Body of pancreas (tissue), 4 donors: ENCODE measurements at regions not wholly inside any gene's neighbourhood (a gene's known extent, or its start where the extent isn't known, plus 50 kb on each side); places are given as distances from the start of the nearest gene placed in this dataset.

Source experiments
- ATAC-seq: fragments of 150-250 bp; one replicate; pipeline ENCODE4 v1.9.1; 2016
- DNase-seq, 4 donors: peaks; one replicate each; pipeline ENCODE4 v3.0.0-alpha.2; 2019
- H3K27ac ChIP-seq, 4 donors: fragments of 200-600 bp; sonication (generic); 1 replicate in 3 of 4; 2 replicates in 1 of 4; pipeline versions ENCODE4 v1.5.1 to v1.6.1; 2016 to 2019; ENCODE audit warnings: mild to moderate bottlenecking in 1 of 4, mixed read lengths in 1 of 4, moderate library complexity in 1 of 4
- H3K27me3 ChIP-seq, 2 donors: fragments of 200-600 bp; sonication (generic); one replicate each; pipeline ENCODE4 v1.6.0; 2016; ENCODE audit warnings: mild to moderate bottlenecking in 1 of 2
- H3K36me3 ChIP-seq, 2 donors: fragments of 200-600 bp; sonication (generic); replicated peaks in 1 of 2; 2 replicates each; pipeline ENCODE4 v1.5.1; 2016; ENCODE audit warnings: low read depth in 2 of 2; ENCODE audit not compliant: insufficient read depth in 1 of 2
- H3K4me1 ChIP-seq: fragments of 200-600 bp; sonication (generic); one replicate; pipeline ENCODE4 v1.6.0; 2016
- H3K4me3 ChIP-seq, 2 donors: fragments of 200-600 bp; sonication (generic); 1 replicate in 1 of 2; 2 replicates in 1 of 2; pipeline ENCODE4 v1.5.1; 2016 to 2019
- H3K9me3 ChIP-seq, 3 donors: fragments of 200-600 bp; sonication (generic); 1 replicate in 2 of 3; 2 replicates in 1 of 3; pipeline ENCODE4 v1.5.1; 2016
- CTCF ChIP-seq, 7 experiments: fragments of 450-650 bp in 4 of 7; fragments of 200-600 bp in 3 of 7; sonication (generic) in 3 of 7; IDR thresholded peaks; one replicate each; pipeline ENCODE4 v1.5.1; 2016 to 2019; ENCODE audit warnings: antibody characterized with exemption in 7 of 7
- POLR2A ChIP-seq, 3 donors: fragments of 450-650 bp; IDR thresholded peaks; one replicate each; pipeline ENCODE4 v1.6.1; 2016; ENCODE audit warnings: antibody characterized with exemption in 3 of 3, mild to moderate bottlenecking in 2 of 3
- WGBS, 2 donors: methylation state at CpG; one replicate each; pipeline ENCODE4 v1.1.5; 2017; 5-methylcytosine and 5-hydroxymethylcytosine counted together
- intact Hi-C: fragments of 100-400 bp; cut with DNase I; formaldehyde crosslinking; loops from one replicate; pipeline ENCODE4 v1.15.1; 2023

DNA sequence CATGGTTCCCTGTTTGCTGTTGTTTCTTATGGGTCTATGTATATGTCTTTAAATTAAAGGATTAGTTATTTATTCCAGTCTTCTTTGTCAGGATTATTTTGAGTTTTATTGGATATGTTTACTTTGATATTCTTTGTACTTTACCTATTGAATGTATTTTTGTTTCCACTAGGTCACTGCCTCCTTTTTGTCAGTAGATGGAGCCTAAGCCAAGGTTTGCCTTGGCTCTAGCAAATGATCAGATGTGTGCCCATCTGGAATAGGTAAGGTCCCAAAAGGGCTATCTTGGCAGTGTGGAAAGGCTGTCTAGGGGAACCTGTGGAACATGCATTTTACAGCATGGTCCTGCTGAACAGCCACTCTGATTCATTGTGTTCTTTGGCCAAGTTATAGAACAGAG lies 337.3 kb upstream of the GHITM start:
- no peak for ATAC-seq
- intact Hi-C loops: no loop called here
- DNase-seq: no peak
- Histone ChIP-seq H3K36me3 (no peaks in the 10 kb centered on the region), H3K4me1 (no peaks in the 10 kb centered on the region), H3K27me3 (no peaks in the 10 kb centered on the region), H3K9me3 (peaks cover 0 to 10% (median 0%) of the 10 kb centered on the region in 3 donors), H3K27ac (no peak overlapping the region), H3K4me3 (no peak overlapping the region)
- no peak for TF ChIP-seq CTCF (IDR thresholded peaks at IDR 0.05)
- TF ChIP-seq POLR2A (IDR thresholded peaks at IDR 0.05): no peak

DNA sequence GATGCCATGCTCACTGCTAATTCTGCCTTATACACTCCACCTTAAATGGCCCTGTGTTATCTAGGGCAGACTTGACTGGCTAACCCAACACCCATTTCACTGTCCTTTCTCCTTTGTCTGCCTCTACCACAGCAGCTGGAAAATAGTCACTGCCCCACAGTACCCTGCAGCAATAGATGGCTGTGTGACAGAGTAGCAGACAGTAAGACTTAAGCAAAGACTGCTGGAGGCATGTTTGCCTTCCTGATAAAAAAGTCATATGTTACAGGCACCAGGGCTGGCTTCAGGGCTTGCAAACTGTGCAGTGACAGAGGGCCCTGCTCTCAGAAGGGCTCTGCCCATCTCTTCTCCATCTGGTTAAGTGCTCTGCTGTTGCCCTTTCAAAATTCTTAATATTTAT lies 332.6 kb upstream of the GHITM start:
- no peaks in the 10 kb centered on the region for H3K4me1 ChIP-seq
- TF ChIP-seq POLR2A (IDR thresholded peaks at IDR 0.05): no peak
- no peak for TF ChIP-seq CTCF (IDR thresholded peaks at IDR 0.05)
- H3K36me3 ChIP-seq: no peaks in the 10 kb centered on the region
- intact Hi-C loops: no loop called here
- peaks cover 0 to 5% (median 0%) of the 10 kb centered on the region in 3 donors for H3K9me3 ChIP-seq
- H3K4me3 ChIP-seq: no peak overlapping the region
- H3K27ac ChIP-seq: no peak overlapping the region
- no peak for DNase-seq
- H3K27me3 ChIP-seq: no peaks in the 10 kb centered on the region
- ATAC-seq: no peak

DNA sequence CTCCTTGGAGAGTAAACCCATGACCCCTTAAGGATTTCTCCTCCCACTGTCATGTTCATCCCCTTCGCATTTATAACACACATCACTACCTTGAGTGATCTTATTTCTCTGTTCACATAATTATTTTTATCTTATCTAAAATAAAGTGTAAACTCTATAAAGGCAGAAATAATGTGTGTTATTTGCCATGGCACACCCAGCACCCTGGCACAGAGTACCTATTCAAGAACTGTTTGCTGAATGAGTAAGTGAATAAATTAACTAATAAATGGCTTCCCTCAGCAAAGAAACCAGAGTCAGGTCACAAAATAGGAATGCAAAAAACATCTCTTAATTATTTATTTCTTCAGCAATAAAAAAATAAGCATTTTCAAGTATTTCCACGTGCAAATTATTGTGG lies 330.3 kb upstream of the GHITM start:
- no peak overlapping the region for H3K4me3 ChIP-seq
- H3K27me3 ChIP-seq: no peaks in the 10 kb centered on the region
- no peaks in the 10 kb centered on the region for H3K36me3 ChIP-seq
- no peak overlapping the region for H3K27ac ChIP-seq
- DNase-seq: no peak
- ATAC-seq: no peak
- WGBS, 2 donors: 61 to 79% methylated on average over 2 of the region's 2 CpGs
- no peaks in the 10 kb centered on the region for H3K4me1 ChIP-seq
- intact Hi-C loops: no loop called here
- no peak for TF ChIP-seq CTCF (IDR thresholded peaks at IDR 0.05)
- no peak for TF ChIP-seq POLR2A (IDR thresholded peaks at IDR 0.05)
- H3K9me3 ChIP-seq: no peaks in the 10 kb centered on the region

DNA sequence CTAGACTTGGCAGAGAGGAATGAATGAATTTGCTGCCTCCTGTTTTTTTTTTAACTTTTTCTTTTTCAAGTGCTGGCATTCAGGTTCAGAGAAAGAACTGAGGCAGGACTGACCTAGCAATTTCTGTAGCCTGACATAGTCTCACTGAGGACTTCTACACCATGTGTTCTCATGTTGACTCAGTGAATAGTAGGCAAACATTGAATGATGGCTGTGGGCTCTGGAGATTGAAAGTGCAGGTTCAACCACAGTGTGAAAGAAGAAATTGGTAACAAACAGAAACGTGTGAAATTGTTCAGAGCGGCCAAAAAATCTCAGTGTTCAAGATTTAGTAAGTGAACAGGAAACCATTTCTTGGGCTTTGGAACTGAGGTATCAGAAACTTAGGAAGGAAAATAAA lies 322.4 kb upstream of the GHITM start:
- ATAC-seq (no peak), DNase-seq (no peak)
- intact Hi-C loops: no loop called here
- Histone ChIP-seq H3K27ac (no peak overlapping the region), H3K9me3 (no peaks in the 10 kb centered on the region), H3K27me3 (no peaks in the 10 kb centered on the region), H3K4me3 (no peak overlapping the region), H3K4me1 (no peaks in the 10 kb centered on the region), H3K36me3 (no peaks in the 10 kb centered on the region)
- TF ChIP-seq CTCF (IDR thresholded peaks at IDR 0.05) (no peak), POLR2A (IDR thresholded peaks at IDR 0.05) (no peak)
- WGBS, 2 donors: 25 to 38% methylated on average over 2 of the region's 2 CpGs

DNA sequence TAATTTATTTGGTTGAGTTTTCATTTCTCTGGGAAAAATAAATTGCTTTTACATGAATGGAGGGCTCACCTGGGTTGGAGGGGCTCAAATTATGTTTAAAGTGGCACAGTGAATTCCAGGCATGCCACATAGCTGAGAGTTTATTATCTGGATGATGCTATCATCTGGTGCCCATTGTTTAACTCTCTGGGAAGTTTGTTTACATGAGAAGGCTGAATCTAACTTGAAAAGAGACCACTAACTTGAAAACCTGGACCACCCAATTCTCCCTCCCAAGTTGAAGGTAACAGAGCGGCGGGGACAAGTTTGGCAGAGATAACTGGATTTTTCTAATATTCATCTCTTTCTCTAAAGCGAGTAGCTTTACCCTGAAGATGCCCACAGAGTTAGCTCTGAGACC lies 321.5 kb upstream of the GHITM start:
- H3K9me3 ChIP-seq: no peaks in the 10 kb centered on the region
- H3K4me3 ChIP-seq: no peak overlapping the region
- H3K27me3 ChIP-seq: no peaks in the 10 kb centered on the region
- no peak overlapping the region for H3K27ac ChIP-seq
- 66 to 87% methylated on average over 3 of the region's 3 CpGs for WGBS, 2 donors
- no peaks in the 10 kb centered on the region for H3K4me1 ChIP-seq
- ATAC-seq (no peak), DNase-seq (no peak)
- intact Hi-C loops: no loop called here
- TF ChIP-seq POLR2A (IDR thresholded peaks at IDR 0.05) (no peak), CTCF (IDR thresholded peaks at IDR 0.05) (no peak)
- no peaks in the 10 kb centered on the region for H3K36me3 ChIP-seq
